GM06990 (cell line): ENCODE measurements at regions not wholly inside any gene's neighbourhood (a gene's known extent, or its start where the extent isn't known, plus 50 kb on each side); places are given as distances from the start of the nearest gene placed in this dataset.

Experiments
- DNase-seq: peaks from one replicate; pipeline ENCODE4 v3.0.0-alpha.2; 2011; ENCODE audit not compliant: insufficient read length; ENCODE audit errors: extremely low read depth
- H3K27me3 ChIP-seq: replicated peaks from 2 replicates; pipeline ENCODE4 v1.6.0; 2011; ENCODE audit warnings: low read length; ENCODE audit not compliant: control insufficient read depth, insufficient read depth
- H3K36me3 ChIP-seq: 2 replicates; pipeline ENCODE4 v1.5.1; 2011; ENCODE audit warnings: low read length; ENCODE audit not compliant: control insufficient read depth, insufficient read depth
- H3K4me3 ChIP-seq: replicated peaks from 2 replicates; pipeline ENCODE4 v1.5.1; 2011; ENCODE audit warnings: low read depth, mild to moderate bottlenecking, control low read depth, low read length
- TF ChIP-seq, protein P1 (sequence below): IDR thresholded peaks from 2 replicates; pipeline ENCODE4 v1.5.1; 2011; ENCODE audit warnings: low read length, control low read depth, mild to moderate bottlenecking, inconsistent platforms; ENCODE audit not compliant: insufficient read depth, poor library complexity, severe bottlenecking

DNA sequence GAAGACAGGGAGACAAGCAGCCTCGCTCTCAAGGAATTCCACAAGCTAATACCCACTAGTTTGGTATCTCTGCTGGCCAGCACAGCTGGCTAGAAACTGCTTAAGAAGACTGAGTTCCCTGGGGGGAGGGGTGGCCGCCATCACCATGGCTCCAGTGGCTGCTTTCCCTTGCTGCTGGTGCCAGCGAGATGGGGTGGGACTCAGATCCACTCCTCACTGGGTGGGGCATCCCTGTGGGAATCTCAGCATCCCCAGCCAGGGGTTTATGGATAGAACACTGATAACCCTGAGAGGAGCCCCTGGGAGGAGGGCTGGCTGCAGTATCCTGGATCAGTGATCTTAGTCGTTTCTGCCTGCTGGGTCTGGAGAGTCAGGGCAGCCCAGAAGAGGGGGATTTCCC lies 170.6 kb upstream of the MDGA2 start:
- DNase-seq = no peak
- no peak overlapping the region for H3K4me3 ChIP-seq
- TF ChIP-seq, protein P1, sequence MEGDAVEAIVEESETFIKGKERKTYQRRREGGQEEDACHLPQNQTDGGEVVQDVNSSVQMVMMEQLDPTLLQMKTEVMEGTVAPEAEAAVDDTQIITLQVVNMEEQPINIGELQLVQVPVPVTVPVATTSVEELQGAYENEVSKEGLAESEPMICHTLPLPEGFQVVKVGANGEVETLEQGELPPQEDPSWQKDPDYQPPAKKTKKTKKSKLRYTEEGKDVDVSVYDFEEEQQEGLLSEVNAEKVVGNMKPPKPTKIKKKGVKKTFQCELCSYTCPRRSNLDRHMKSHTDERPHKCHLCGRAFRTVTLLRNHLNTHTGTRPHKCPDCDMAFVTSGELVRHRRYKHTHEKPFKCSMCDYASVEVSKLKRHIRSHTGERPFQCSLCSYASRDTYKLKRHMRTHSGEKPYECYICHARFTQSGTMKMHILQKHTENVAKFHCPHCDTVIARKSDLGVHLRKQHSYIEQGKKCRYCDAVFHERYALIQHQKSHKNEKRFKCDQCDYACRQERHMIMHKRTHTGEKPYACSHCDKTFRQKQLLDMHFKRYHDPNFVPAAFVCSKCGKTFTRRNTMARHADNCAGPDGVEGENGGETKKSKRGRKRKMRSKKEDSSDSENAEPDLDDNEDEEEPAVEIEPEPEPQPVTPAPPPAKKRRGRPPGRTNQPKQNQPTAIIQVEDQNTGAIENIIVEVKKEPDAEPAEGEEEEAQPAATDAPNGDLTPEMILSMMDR = no peak
- no peaks in the 10 kb centered on the region for H3K27me3 ChIP-seq
- no peaks in the 10 kb centered on the region for H3K36me3 ChIP-seq

- no peak for DNase-seq
- Histone ChIP-seq H3K36me3 (no peaks in the 10 kb centered on the region), H3K27me3 (no peaks in the 10 kb centered on the region), H3K4me3 (no peak overlapping the region)
- TF ChIP-seq, protein P1 = no peak
Observed at GRCh38 chr14:47843236-47843635, 167.8 kb upstream of the MDGA2 start.

DNA sequence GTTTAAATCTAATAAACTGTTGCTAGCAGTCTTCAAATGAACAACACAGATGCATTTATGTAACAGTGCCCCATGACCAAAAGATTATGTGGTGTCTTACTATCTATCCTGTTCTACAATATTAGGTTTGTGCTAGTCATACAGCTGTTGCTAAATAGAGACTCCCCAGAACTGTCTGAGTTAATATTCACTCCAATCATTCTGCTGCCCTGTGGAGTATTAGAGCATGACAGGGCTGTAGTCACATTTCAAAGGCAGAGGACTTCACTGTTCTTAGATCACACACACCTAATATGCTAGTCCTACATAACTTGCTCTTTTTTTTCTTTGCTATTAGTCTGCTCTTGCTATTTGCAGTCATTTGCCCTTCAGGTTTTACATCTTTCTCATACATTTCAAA lies 157.6 kb upstream of the MDGA2 start:
- Histone ChIP-seq H3K27me3 (no peaks in the 10 kb centered on the region), H3K36me3 (no peaks in the 10 kb centered on the region), H3K4me3 (no peak overlapping the region)
- DNase-seq = no peak
- TF ChIP-seq, protein P1 = no peak

DNA sequence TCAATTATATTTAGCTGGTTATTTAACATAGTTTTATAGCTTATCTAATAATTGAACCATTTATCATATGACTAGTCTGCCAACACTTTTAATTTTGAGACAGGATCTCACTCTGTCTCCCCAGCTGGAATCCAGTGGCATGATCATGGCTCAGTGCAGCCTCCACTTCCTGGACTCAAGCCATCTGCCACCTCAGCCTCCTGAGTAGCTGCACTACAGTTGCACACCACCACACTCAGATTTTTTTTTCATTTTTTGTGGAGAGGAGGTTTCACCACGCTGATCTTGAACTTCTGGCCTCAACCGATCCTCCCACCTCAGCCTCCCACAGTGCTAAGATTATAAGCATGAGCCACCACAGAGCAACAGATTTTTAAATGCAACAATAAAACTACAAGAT lies 151.4 kb upstream of the MDGA2 start:
- no peaks in the 10 kb centered on the region for H3K36me3 ChIP-seq
- no peak overlapping the region for H3K4me3 ChIP-seq
- H3K27me3 ChIP-seq = no peaks in the 10 kb centered on the region
- TF ChIP-seq, protein P1 = no peak
- DNase-seq = no peak

- Histone ChIP-seq H3K27me3 (no peaks in the 10 kb centered on the region), H3K36me3 (no peaks in the 10 kb centered on the region), H3K4me3 (no peak overlapping the region)
- TF ChIP-seq, protein P1 = no peak
- DNase-seq = no peak
Observed at GRCh38 chr14:47822326-47822725, 146.9 kb upstream of the MDGA2 start.

DNA sequence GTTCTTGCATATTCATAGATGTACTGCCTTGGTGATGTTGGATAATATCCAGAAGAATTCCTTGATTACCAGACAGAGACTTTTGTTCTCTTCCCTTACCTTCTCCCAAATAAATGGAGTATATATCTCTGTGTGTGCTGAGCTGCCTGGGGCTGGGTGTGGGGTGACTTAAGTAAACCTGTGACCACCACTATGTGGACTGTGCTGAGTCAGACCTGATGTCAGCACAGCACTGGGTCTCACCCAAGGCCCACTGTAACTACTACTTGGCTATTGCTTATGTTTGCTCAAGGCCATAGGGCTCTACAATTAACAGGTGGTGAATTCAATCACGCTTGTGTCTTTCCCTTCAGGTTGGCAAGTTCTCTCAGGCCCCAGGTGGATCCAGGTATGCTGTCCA lies 145.7 kb upstream of the MDGA2 start:
- TF ChIP-seq, protein P1 = no peak
- H3K4me3 ChIP-seq = no peak overlapping the region
- H3K36me3 ChIP-seq = no peaks in the 10 kb centered on the region
- no peaks in the 10 kb centered on the region for H3K27me3 ChIP-seq
- no peak for DNase-seq
